Lower leg skin (tissue), 4 donors: ENCODE measurements at regions not wholly inside any gene's neighbourhood (a gene's known extent, or its start where the extent isn't known, plus 50 kb on each side); places are given as distances from the start of the nearest gene placed in this dataset.

Experiments
- DNase-seq, 2 donors: peaks; one replicate each; pipeline ENCODE4 v3.0.0-alpha.2; 2019; ENCODE audit warnings: low spot score in 2 of 2
- H3K4me3 ChIP-seq: fragments of 200-600 bp; sonication (generic); 2 replicates; pipeline ENCODE4 v1.5.1; 2017; ENCODE audit warnings: mild to moderate bottlenecking, low read depth; ENCODE audit not compliant: poor library complexity, severe bottlenecking
- CTCF ChIP-seq, 3 donors: fragments of 450-650 bp; IDR thresholded peaks; one replicate each; pipeline ENCODE4 v1.5.1; 2016; ENCODE audit warnings: antibody characterized with exemption in 3 of 3, mild to moderate bottlenecking in 3 of 3, moderate library complexity in 2 of 3
- POLR2A ChIP-seq, 2 donors: fragments of 450-650 bp; IDR thresholded peaks; one replicate each; pipeline ENCODE4 v1.6.1; 2016 to 2017; ENCODE audit warnings: antibody characterized with exemption in 2 of 2, mild to moderate bottlenecking in 1 of 2, moderate library complexity in 1 of 2
- WGBS, 2 donors: methylation state at CpG; one replicate each; pipeline ENCODE4 v1.1.5; 2018; 5-methylcytosine and 5-hydroxymethylcytosine counted together
- intact Hi-C: fragments of 100-400 bp; cut with DNase I; formaldehyde crosslinking; loops from one replicate; pipeline ENCODE4 v1.15.0; 2023; ENCODE audit warnings: low total_unique reads

GRCh38 chr18:75937306-75937705, 509.8 kb upstream of the SMIM21 start:
- H3K4me3 ChIP-seq, result no peak overlapping the region
- TF ChIP-seq CTCF (IDR thresholded peaks at IDR 0.05), result no peak
- no peak for TF ChIP-seq POLR2A (IDR thresholded peaks at IDR 0.05)
- intact Hi-C loops, result no loop called here
- DNase-seq, result no peak
- WGBS, 2 donors, result 44 to 45% methylated on average over 2 of the region's 2 CpGs

GRCh38 chr18:75936862-75937261, 509.4 kb upstream of the SMIM21 start:
- TF ChIP-seq POLR2A (IDR thresholded peaks at IDR 0.05) (no peak), CTCF (IDR thresholded peaks at IDR 0.05) (no peak)
- intact Hi-C loops, result no loop called here
- DNase-seq, result no peak
- WGBS, 2 donors, result 79 to 87% methylated on average over 1 of the region's 1 CpG
- no peak overlapping the region for H3K4me3 ChIP-seq

- no peak overlapping the region for H3K4me3 ChIP-seq
- no peak for DNase-seq
- intact Hi-C loops, result no loop called here
- 51 to 58% methylated on average over 2 of the region's 2 CpGs for WGBS, 2 donors
- TF ChIP-seq CTCF (IDR thresholded peaks at IDR 0.05), result no peak
- TF ChIP-seq POLR2A (IDR thresholded peaks at IDR 0.05), result no peak
Measured at GRCh38 chr18:75931079-75931478, 503.6 kb upstream of the SMIM21 start.

GRCh38 chr18:75928706-75929105, 501.2 kb upstream of the SMIM21 start:
- H3K4me3 ChIP-seq, result no peak overlapping the region
- intact Hi-C loops, result no loop called here
- WGBS, 2 donors, result 63 to 86% methylated on average over 2 of the region's 2 CpGs
- TF ChIP-seq CTCF (IDR thresholded peaks at IDR 0.05), result no peak
- no peak for TF ChIP-seq POLR2A (IDR thresholded peaks at IDR 0.05)
- no peak for DNase-seq

- intact Hi-C loops, result no loop called here
- 78 to 84% methylated on average over 5 of the region's 5 CpGs for WGBS, 2 donors
- no peak overlapping the region for H3K4me3 ChIP-seq
- DNase-seq, result no peak
- TF ChIP-seq CTCF (IDR thresholded peaks at IDR 0.05) (no peak), POLR2A (IDR thresholded peaks at IDR 0.05) (no peak)
Measured at GRCh38 chr18:75927791-75928190, 500.3 kb upstream of the SMIM21 start.

- TF ChIP-seq POLR2A (IDR thresholded peaks at IDR 0.05), result no peak
- no peak for TF ChIP-seq CTCF (IDR thresholded peaks at IDR 0.05)
- intact Hi-C loops, result no loop called here
- 91 to 92% methylated on average over 6 of the region's 6 CpGs for whole genome bisulfite sequencing, 2 donors
- no peak overlapping the region for H3K4me3 ChIP-seq
- no peak for DNase-seq
Measured at GRCh38 chr18:75926811-75927210, 499.3 kb upstream of the SMIM21 start.
